ENCODE measurements at regions not wholly inside any gene's neighbourhood (a gene's known extent, or its start where the extent isn't known, plus 50 kb on each side); places are given as distances from the start of the nearest gene placed in this dataset.

GRCh38 chr7:69464035-69464434 is 134.2 kb upstream of the AUTS2 start:
- no peak for TF ChIP-seq CTCF (IDR thresholded peaks at IDR 0.05)
- no peak for TF ChIP-seq POLR2AphosphoS5 (IDR thresholded peaks at IDR 0.05)
